ENCODE measurements at regions not wholly inside any gene's neighbourhood (a gene's known extent, or its start where the extent isn't known, plus 50 kb on each side); places are given as distances from the start of the nearest gene placed in this dataset.
"Not testable (repeated sequence)": the region's sequence is repeated elsewhere in the genome, so short reads cannot be mapped to it uniquely, and the experiment has no call there.

DNA sequence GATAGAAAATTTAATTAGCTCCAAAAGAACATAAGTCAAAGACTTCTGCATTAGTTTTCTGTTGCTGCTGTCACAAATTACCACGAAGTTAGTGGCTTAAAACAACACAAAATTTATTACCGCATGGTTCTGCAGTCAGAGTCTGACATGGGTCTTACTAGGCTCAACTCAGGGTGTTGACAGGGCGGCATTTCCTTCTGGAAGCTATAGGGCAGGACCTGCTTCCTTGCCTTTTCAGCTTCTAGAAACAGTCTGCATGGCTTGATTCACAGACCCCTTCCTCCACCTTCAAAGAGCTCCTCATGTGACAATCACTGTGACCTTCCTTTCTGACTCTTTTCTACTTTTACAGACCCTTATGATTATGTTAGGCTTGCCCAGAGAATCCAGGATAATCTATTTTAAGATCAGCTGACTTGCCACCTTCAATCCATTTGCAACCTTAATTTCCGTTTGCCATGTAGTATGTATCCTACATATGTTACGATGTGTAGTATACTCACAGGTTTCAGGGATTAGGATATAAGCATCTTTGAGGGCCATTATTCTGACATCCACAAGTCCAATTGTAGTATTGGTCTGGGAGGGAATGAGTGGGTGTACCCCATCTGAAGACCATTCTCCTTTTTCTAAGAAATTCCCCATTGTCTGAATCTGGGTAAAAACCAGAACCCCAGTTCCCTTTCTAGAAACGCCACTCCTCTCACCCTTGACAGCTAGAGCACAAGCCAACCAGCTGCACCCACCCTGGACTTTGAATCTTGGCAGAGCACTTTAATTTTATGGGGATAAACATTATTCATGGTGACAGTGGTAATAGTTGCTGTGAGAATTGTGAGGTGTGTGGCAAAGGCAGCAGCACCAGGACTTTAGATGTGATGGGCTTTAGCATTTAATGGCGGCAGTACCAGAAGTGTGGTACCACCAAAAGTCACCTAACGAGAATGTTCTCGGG lies 265.5 kb downstream of the KCNJ2 start:
- DNase-seq (ENCODE audit: low read depth), result no peak

DNA sequence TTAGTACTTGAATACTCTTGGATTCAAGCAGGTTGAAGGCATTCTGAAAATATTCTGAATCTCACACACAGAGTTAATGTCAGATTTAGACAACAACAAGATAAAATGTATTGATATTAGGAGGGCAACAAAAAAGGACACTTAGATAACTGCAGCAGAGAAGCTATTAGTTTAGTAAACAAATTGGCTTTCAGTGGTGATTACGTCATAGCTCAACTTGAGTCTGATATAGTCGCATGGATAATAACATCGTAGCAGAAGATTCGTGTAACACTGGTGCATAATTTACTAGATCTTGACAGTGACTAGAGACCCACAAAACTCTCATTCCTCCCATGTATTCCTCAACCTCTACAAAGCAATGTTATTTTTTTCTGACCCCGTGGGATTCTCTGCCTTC lies 268.3 kb downstream of the KCNJ2 start:
- no peak for DNase-seq (ENCODE audit: low read depth)

DNA sequence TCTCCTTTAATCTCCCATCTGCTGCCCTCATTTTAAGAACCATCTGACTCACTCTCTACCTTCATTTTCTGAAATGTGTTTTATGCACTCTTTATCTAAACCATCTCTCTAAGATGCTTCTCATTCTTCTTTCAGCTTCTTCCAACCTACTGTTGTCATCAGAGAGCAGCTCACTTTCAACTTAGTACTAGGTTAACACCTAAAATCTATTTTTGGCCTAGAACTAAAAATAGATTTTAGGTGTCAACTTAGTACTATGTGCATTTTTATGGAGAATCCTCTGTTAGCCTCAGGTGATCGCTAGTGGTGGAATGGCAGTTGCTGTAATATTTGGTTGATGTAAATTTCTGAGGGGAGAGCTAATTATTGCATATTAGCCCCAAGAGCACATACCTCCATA lies 277.1 kb downstream of the KCNJ2 start:
- no peak for DNase-seq (ENCODE audit: low read depth)

DNA sequence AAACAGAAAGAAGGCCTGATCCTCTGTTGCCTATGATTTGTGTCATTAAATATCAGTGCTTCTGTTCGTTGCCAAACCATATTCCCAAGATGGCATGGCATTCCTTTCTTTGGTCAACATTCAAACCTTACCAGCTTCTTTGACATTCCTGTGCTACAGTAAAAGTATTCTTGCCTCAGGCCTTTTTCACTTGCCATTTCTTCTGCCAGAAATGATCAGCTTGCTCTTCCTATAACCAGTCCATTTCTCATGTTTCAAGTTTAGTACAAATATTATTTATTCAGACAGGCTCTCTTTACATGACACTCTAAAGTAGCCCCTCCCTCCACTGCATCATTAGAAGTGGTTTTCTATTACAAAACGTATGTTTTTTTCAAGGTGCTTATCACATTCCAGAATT lies 278.3 kb downstream of the KCNJ2 start:
- DNase-seq (ENCODE audit: low read depth), result peak; percentile 15

DNA sequence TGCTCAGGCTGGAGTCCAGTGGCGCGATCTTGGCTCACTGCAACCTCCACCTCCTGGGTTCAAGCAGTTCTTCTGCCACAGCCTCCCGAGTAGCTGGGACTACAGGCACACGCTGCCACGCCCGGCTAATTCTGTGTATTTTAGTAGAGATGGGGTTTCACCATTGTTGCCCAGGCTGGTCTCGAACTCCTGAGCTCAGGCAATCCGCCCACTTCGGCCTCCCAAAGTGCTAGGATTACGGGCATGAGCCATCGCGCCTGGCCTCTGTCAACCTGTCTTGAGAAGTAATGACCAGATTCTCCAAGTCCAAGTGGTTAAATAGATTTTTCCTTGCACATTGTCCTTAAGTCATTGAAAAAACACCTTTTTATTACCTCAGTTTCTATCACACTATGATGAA lies 283.7 kb downstream of the KCNJ2 start:
- not testable (repeated sequence) for DNase-seq (ENCODE audit: low read depth)

DNA sequence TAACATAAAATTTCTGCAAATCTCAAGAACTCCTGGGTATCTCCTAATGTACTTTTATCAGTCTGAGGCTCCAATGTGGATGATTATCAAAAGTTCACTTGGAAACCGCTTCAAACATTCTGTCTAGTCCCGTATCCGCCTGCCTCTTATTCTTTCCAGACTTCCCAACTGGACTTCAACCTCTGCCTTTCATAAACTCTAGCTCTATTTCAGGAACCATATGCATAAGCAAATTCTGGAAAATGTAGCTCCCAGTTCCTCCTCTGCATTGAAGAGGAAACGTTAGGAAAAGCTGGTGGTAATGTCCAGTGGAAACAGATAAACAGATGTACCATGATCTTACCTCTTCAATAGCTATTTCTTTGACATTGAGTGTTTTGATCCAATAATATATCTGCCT lies 285.0 kb downstream of the KCNJ2 start:
- no peak for DNase-seq (ENCODE audit: low read depth)

DNA sequence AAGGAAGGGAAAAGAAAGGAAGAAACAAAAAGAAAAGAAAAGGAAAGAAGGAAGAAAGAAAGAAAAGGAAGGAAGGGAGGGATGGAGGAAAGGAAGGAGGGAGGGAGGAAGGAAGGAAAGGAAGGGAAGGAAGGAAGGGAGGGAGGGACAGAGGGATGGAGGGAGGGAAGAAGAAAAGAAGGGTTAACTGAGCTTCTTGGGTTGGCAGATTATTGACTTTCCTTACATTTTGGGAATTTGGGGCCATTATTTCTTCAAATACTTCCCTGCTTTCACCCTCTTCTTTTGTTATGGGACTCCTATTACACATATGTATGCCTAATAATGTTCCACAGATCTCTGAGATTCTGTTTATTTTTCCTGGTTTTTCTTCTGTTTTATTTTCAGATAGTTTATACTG lies 285.6 kb downstream of the KCNJ2 start:
- DNase-seq (ENCODE audit: low read depth), result no peak

DNA sequence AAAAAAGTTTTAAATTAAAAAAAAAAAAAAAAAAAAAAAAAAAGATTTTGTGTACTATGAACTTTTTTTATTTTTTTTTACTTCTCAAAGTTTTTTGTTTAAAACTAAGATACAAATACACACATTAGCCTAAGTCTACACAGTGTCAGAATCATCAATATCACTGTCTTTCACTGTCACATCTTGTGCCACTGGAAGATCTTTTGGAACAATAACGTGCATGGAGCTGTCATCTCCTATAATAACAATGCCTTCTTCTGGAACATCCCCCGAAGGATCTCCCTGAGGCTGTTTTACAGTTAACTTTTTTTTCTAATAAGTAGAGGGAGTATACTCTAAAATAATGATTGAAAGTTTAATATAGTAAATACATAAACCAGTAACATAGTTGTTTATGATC lies 295.7 kb downstream of the KCNJ2 start:
- DNase-seq (ENCODE audit: low read depth), result no peak

DNA sequence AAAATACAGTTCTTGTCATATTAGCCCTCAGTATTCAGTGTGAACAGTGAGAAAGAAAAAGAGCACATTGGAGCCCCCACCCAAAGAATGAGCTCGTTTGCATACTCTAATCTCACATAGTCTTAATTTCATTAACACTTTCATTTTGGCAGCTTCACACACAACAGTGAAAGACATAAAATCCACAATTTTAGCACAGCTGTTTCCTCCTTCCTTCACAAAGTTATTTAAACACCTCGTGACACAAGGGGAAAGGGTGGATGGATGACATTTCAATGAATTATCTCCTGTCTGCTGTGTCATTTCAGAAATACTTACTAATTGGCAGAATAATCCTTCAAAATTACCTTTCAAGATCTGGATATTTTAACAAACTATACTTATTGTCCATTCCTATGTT lies 299.3 kb downstream of the KCNJ2 start:
- DNase-seq (ENCODE audit: low read depth), result no peak

DNA sequence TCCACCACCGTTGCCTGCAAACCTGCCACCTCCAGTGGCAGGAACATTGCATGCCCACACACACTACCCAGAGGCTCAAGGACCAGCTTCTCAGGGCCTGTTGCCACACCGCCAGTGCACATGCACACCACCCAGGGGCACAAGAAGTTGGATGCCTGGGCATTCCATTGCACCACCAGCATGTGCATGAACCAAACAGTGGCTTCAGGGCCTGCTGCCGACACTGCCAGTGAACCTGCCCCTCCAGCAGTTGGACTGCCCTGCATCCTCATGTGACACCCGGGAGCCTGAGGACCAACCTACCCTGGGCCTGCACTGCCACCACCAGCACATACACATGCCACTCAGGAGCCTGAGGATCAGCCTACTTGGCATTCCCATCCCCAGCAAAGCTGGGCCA lies 303.7 kb downstream of the KCNJ2 start:
- DNase-seq (ENCODE audit: low read depth), result no peak

DNA sequence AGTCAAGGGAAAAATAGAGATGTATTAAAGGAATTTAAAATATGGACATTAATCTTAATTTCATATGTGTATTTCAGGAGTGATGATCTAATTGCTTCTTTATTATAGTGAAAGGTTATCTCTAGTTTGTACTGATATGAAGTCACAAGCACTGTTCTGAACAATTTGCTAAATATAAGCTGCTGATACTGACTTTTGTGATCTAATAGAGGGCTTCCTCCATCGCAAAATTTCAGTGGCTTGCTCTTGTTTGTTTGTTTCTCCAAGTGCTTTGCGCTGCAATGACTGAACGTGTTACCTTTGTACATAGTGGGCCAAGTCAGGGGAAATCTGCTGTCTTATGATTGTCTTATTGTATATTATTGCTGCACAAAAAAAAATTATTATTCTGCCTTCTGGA lies 307.0 kb downstream of the KCNJ2 start:
- no peak for DNase-seq (ENCODE audit: low read depth)

DNA sequence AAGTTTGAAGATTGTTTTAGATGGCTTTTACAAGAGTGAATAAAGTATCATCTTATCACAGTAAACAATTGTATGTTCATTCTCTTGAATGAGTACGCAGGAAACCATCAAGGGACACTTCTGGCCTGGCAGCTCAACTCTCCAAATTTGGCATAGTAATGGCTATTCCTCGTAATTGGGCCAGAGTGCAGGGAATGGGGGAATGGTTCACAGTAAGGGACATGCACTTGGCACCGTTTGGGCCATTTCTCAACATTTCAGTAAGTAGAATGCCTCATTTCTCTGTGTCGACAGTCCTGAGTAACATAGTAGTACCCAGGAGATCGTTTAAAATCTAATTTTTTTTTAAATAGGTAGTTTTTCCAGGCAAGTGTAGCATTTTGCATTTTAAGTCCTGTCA lies 309.6 kb downstream of the KCNJ2 start:
- no peak for DNase-seq (ENCODE audit: low read depth)

DNA sequence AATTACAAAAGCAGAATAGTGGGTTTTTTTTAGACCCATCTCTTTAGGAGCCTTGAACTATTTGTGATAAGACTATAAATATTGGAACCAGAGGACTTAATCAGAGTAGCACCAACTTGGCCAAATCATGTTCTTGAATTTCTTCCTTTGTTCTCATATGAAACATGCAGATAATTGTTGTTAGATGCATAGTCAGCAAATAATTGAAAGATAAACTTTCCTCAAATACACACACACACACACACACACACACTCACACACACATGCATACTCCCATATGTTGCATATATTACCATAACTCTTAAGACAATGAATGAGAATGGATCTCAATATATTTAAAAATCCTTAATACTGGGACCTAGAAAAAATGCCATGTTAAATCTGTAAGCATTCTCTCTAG lies 310.4 kb downstream of the KCNJ2 start:
- DNase-seq (ENCODE audit: low read depth), result no peak

DNA sequence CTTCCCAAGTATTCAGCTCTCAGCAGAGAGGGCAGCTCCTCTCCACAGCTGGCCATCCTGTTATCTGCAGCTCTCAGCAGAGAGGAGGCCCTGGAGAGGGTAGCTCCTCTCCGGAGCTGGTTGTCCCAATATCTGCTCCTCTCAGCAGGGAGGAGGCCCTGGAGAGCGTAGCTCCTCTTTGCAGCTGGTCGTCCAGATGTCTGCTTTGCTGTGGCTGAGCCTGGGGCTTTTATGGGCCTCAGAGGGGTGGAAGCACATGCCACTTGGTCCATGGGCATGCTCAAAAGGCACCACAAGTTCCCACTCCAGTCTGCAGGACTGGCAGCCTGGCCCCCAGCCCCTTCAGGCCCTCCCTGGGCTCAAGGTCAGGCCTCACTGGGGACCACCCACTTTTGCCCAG lies 314.3 kb downstream of the KCNJ2 start:
- no peak for DNase-seq (ENCODE audit: low read depth)

DNA sequence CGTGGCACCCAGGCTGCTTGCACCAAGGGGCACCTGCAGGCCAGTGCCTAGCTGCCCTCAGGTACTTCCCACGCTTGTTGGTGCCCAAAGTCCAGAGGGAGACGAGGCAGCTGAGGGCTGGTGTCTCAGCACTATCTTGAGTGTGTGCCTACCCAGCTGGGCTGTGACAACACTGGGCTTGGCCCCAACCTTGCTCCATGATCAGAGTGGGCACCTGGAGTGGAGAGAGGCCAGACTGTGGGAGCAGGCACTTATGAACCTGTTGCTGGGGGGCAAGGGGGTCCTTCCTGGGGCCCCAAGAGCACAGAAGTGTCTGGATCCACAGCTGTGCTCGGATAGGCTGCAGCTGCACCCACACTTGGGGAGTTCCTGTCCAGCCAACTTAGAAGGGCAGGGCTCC lies 314.7 kb downstream of the KCNJ2 start:
- DNase-seq (ENCODE audit: low read depth), result no peak

DNA sequence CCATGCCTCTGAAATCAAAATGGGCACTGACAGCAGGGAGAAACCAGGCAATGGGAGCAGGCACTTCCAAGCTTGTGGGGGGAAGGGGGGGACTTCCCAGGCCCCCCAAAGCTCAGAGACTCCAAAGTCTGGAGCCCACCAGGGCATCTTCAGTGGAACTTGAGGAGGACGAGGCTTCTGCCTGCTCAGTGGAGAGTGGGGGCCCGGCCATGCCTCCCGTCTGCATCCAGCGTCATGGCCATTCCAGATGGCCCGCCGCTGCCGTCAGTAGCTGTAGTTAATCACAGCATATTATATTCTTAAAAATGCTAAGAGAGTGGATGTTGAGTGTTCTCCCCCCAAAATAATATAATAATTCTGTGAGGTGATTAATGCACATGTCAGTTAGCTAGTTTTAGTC lies 315.2 kb downstream of the KCNJ2 start:
- no peak for DNase-seq (ENCODE audit: low read depth)

DNA sequence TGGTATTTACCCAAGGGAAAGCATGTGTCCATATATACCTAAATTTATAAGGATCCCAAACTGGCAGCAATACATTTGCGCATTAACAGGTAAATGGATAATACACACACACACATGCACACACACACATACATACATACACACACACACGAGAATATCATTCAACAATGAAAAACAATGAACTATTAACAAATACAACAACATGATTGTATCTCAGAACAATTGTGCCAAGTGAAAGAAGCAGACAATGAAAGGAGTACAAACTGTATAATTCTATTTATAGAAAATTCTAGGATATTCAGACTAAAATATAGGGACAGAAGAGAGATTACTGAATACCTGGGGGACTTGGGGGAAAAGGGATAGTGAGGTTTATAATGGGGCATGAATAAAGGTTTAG lies 323.0 kb downstream of the KCNJ2 start:
- DNase-seq (ENCODE audit: low read depth), result no peak

DNA sequence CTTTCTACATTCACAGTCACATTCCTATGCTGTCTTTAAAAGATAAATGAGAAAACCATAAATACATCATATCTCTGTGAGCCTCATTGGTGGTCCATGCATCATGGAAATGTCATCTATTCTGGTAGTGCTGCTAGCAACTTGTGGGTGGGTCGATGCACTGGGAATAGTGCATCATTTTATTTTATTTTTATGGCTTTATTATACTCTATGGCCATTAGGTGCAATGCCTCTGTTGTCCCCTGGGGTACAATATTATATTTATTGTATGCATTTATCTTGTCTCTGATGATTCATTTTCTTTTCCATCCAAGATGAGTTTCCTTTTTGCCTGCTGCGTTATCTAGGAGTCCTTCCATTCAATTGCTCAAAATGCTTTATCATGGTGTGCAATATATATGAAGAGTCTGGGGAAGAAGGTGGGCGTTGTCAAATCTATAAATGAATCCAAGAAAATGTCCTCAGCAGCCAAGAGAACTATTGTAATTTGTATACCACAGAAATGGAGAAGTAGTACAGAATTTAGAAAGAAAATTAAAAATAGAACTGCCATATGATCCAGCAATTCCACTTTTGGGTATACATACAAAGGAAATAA lies 324.0 kb downstream of the KCNJ2 start:
- DNase-seq (ENCODE audit: low read depth), result no peak

DNA sequence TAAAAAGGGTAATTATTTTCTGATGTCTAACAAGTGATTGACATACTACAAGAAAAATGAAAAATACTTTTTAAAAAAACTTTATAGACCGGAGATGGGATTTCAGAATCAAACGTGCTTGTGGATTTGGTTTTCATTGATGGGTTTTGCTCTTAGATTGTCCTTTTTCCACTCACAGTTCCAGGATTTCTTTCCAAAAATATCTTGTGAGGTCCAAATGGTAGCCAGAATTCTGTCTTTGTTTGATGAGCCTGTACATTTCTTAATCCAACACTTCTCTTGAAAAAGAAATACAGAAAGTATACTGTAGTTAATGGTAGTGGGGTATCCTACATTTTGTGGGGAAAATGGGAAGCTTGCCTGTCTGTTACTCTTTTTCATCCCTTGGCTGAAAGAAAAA lies 329.3 kb downstream of the KCNJ2 start:
- DNase-seq (ENCODE audit: low read depth), result no peak

DNA sequence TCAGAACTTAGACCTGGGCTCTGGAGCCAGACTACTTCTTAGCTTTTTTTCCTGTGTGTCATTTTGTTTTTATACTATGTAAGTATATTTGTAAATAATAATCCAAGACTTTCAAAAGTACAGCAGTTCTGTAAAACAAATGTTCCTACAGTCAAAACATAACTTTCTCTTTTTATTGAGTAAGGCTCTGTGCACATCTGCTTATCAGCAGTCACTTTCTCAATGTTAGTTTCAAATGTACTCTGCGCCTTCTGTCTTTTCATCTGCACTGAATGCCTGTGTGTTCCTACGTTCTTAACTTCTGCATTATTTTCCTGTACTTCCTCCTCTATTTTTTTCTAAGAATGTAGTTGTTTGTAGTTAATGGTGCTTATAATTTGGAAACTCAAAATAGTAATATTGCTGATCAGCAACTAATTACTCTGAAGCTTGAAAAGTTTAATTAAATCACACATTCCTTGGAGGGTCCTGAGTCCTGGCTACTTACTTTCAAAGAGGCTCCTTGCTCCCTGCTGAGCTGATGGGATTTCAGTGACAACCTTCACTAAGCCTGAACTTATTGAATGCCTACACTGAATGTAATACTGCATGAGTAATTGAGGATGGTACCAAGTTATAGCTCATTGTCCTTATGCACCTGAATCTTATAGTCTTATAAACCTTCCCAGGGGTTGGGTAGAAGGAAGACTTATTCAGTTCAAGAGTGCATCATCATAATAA lies 329.9 kb downstream of the KCNJ2 start:
- DNase-seq (ENCODE audit: low read depth), result no peak

DNA sequence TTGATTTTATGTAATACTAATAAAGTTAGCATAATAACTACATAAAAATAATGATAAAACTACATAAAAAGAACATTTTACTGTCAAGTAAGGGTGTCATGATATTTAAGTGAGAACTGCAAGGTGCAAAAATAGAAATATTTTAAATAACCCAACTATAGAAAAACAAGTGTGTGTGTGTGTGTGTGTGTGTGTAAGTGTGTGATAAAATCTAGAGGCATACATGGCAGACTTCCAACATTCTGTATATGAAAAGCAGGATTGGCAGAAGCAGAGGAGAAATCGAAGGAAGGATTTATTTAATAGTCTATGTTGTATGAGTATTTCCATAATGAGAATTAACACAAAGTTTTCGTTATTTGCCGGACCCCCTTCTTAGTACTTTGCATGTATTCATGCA lies 334.1 kb downstream of the KCNJ2 start:
- DNase-seq (ENCODE audit: low read depth), result no peak

DNA sequence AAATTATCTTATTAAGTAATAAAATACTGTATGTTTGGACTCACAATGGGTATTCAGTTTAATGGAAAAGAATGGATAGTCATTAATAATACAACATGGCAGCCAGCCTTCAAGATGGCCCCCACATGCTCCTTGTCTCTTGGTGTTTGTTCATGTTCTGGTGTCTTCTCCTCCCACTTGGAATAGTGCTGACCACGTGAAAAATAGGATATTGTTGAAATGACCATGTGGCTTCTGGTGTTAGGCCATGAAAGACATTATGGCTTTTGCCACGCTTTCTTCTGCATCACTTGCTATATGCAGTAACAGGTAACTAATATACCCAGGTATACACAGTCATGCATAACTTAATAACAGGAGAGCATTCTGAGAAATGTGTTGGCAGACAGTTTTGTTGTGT lies 341.0 kb downstream of the KCNJ2 start:
- DNase-seq (ENCODE audit: low read depth), result no peak

DNA sequence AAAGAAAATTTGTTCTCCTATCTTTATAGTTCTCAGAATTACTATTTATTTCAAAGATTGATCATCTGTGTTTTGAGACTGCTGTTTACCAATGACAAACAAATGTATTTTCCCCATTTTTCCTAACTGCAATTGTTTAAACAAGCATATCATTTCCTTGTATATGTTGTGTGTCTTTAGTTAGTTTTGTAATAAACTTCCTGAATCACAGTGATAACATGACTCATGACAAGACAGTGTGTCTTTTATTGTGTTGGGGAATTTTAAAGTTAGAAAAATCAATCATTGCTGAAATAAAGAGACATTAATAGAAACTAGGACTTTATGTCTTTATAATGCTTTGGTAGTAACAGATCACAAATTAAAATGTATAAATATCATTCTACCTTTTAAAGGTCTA lies 348.5 kb downstream of the KCNJ2 start:
- DNase-seq (ENCODE audit: low read depth), result no peak
